ENCODE measurements at regions not wholly inside any gene's neighbourhood (a gene's known extent, or its start where the extent isn't known, plus 50 kb on each side); places are given as distances from the start of the nearest gene placed in this dataset.
"Not testable (repeated sequence)": the region's sequence is repeated elsewhere in the genome, so short reads cannot be mapped to it uniquely, and the experiment has no call there.

GRCh38 chr6:6946206-6947155, 161.3 kb upstream of the RREB1 start:
- DNase-seq (ENCODE audit: low spot score) = no peak

DNA sequence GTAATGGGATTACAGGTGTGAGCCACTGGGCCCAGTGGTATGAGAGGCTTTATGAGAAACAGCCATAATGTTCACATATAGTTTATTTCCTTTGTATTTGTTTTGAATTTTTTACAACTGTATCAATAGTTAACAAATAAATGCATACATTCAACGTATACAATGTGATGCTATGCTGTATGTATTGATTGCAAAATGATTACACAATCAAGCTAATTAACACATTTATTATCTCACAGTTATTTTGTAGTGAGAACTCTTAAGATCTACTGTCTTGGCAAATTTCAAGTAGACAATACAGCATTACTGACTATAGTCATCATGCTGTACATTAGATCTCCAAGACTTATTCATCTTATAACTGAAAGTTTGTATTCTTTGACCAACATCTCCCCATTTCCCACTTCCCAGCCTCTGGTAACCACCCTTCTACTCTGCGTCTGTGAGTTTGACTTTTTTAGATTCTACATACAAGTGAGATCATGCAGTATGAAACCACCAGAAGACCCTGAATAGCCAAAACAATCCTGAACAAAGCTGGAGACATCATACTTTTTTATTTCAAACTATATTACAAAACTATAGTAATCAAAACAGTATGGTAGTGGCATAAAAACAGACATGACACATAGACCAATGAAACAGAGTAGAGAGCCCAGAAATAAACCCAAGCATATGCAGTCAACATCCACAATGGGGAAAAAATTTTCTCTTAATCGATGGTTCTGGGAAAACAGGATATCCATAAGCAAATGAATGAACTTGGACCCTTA, 157.2 kb upstream of the RREB1 start:
- DNase-seq (ENCODE audit: low spot score) = no peak

DNA sequence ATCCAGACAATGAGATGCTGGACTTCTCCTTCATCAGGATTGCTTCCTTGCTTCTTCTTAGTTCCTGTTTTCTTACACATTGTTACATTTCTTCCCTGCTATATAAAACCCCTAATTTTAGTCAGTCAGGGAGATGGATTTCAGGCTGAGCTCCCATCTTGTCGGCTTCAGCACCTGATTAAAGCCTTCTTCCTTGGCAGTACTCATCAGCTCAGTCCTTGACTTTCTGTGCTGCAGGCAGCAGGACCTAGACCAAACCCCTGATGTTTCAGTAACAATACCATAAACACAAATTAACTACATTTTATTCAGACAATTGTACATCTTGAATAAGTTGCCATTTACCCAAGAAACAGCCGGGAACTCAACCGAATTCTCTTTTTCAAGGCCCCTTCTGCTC, 156.4 kb upstream of the RREB1 start:
- no peak for DNase-seq (ENCODE audit: low spot score)

GRCh38 chr6:6952484-6952883, 155.3 kb upstream of the RREB1 start:
- no peak for DNase-seq (ENCODE audit: low spot score)

GRCh38 chr6:6952927-6953326, 154.8 kb upstream of the RREB1 start:
- DNase-seq (ENCODE audit: low spot score) = not testable (repeated sequence)

DNA sequence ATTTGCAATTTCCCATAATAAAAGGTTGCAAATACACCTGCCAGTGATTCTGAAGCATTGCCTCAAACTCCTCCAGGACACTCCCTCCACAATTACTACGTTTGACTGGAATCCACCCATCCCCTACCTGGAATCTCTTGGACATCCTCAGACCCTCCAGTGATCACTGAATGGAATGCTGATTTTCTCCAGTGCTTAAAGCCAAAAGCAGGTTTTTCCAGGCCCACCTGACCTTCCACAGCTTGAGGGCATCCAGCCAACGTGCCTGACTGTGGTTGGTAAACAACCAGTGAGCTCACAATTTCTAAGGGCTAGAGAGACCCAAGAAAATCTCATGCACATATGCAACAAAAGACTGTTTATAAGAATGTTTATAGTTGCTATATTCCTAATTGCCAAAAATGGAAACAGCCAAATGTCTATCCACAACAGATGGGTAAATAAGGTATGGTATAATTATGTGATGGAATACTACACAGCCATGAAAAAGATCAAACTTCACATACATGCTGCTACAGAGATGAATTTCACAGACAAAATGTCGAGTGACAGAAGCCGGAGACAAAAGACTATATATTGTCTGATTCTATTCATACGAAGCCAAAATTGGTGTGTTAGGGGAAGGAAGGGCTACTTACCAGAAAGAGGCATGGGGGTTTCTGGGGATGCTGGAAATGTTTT, 147.1 kb upstream of the RREB1 start:
- no peak for DNase-seq (ENCODE audit: low spot score)

- DNase-seq (ENCODE audit: low spot score) = no peak
Measured at GRCh38 chr6:6962086-6962485, 145.7 kb upstream of the RREB1 start.

DNA sequence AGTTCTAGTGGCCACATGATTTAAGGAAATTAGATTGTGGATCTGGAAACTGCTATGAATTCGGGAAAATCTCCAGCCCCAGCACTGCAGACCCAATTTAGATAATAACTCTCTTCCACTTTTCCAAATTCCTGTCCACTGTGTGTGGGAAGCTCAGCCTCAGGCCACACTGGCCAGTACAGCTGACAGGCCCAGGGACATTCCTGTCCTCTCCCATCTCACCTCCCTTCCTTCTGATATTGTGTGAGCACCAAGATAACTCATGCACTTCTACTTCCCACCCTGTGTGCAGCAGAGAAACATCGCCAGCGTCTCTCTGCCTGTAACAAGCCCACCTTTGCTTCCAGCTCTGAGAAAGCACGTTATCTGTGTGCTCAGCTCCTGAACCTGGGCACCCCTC, 145.1 kb upstream of the RREB1 start:
- no peak for DNase-seq (ENCODE audit: low spot score)

DNA sequence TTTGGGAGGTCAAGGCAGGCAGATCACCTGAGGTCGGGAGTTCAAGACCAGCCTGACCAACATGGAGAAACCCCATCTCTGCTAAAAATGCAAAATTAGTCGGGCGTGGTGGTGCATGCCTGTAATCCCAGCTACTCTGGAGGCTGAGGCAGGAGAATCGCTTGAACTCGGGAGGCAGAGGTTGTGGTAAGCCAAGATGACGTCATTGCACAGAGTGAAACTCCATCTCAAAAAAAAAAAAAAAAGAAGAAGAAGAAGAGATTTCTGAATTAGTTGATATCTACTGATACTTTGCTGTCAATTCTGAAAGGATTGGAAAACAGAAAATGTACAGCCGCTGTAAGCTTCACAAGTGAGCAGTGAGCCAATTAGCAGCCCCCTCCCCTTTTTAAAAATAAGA, 144.4 kb upstream of the RREB1 start:
- DNase-seq (ENCODE audit: low spot score) = not testable (repeated sequence)

DNA sequence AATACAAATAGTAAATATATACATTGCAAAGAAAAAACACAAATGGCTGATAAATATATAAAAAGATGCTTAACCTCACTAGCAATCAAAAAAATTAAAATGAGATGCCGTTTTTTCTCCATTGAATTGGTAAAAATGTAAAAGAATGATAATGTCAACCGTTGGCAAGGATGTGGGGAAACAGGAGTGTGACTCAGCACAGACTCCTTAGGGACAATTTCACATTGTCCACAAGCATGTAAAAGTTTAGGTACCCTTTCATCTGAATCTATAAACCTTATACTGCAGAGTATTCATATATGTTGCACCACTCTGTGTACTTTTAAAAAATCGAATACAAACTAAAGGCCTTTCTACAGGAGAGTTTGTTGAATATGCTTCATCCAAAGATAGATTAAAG, 143.1 kb upstream of the RREB1 start:
- no peak for DNase-seq (ENCODE audit: low spot score)

- no peak for DNase-seq (ENCODE audit: low spot score)
Measured at GRCh38 chr6:6966127-6966526, 141.6 kb upstream of the RREB1 start.

GRCh38 chr6:6966569-6966968, 141.2 kb upstream of the RREB1 start:
- no peak for DNase-seq (ENCODE audit: low spot score)

- no peak for DNase-seq (ENCODE audit: low spot score)
Measured at GRCh38 chr6:6968357-6968730, 139.4 kb upstream of the RREB1 start.

GRCh38 chr6:6968731-6969552, 138.8 kb upstream of the RREB1 start:
- no peak for DNase-seq (ENCODE audit: low spot score)

GRCh38 chr6:6969761-6970223, 138.0 kb upstream of the RREB1 start:
- DNase-seq (ENCODE audit: low spot score) = no peak

- no peak for DNase-seq (ENCODE audit: low spot score)
Measured at GRCh38 chr6:6970851-6971250, 136.9 kb upstream of the RREB1 start.

GRCh38 chr6:6971369-6971768, 136.4 kb upstream of the RREB1 start:
- no peak for DNase-seq (ENCODE audit: low spot score)

DNA sequence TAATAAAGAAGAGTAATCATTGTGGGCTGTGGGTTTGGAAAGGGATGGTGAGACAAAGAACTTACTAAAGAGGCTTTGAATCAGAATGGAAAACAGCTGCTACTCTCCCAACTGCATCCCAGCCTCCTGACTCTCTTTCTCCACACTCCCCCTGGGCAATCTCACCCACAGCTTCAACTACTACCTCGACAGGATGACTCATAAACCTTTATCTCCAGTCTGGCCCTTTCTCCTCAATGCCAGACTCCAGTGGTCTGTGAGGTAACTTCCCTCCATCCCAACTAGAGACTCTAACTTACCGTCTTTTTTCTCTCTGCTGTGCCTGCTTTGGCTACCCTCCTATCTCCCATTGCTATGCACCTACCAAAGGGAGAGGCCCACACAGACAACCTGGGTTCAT, 135.3 kb upstream of the RREB1 start:
- DNase-seq (ENCODE audit: low spot score) = no peak

GRCh38 chr6:6973721-6974120, 134.0 kb upstream of the RREB1 start:
- DNase-seq (ENCODE audit: low spot score) = no peak

- DNase-seq (ENCODE audit: low spot score) = no peak
Measured at GRCh38 chr6:6975459-6976111, 132.2 kb upstream of the RREB1 start.

DNA sequence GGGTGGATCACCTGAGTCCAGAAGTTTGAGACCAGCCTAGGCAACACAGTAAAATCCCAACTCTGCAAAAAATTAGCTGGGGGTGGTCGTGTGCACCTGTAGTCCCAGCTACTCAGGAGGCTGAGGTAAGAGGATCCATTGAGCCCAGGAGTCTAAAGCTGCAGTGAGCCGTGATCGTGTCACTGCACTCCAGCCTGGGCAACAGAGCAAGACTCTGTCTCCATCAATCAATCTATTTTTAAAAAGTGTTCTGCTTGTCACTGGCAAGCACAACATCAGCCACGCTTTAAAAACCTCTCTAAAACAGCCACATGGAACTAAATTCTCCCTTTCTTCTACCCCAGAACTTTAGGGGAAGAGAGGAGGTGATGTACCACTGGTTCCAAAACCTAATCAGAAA, 131.6 kb upstream of the RREB1 start:
- DNase-seq (ENCODE audit: low spot score) = no peak

Data from activated CD4-positive, alpha-beta T cell treated with anti-CD3 and anti-CD28 coated beads, Interleukin-2, Interleukin-4, amounts not matched to agents 100 ng/mL and 50 ng/mL, durations not matched to agents 16 hours and 8 hours (primary cell).